H1 (cell line): ENCODE measurements at regions not wholly inside any gene's neighbourhood (a gene's known extent, or its start where the extent isn't known, plus 50 kb on each side); places are given as distances from the start of the nearest gene placed in this dataset.

Source experiments
- CHD2 ChIP-seq: IDR thresholded peaks from 2 replicates; pipeline ENCODE4 v1.6.1; 2012; ENCODE audit warnings: low read length, improper control_type of control experiment
- CHD7 ChIP-seq: fragments of 300-600 bp; sonication (generic); IDR thresholded peaks from 2 replicates; pipeline ENCODE4 v1.7.1; 2012; ENCODE audit warnings: low read length, moderate library complexity, mild to moderate bottlenecking, inconsistent platforms; ENCODE audit not compliant: insufficient replicate concordance
- CTCF ChIP-seq, 3 experiments: IDR thresholded peaks; 1 replicate in 2 of 3; 2 replicates in 1 of 3; pipeline versions ENCODE4 v1.5.1 to v1.6.1; 2011; ENCODE audit warnings: low read length in 3 of 3, mild to moderate bottlenecking in 3 of 3, inconsistent platforms in 2 of 3, low read depth in 1 of 3, moderate library complexity in 1 of 3; ENCODE audit not compliant: insufficient read depth in 1 of 3; ENCODE audit errors: control extremely low read depth in 1 of 3
- RAD21 ChIP-seq, 2 experiments: IDR thresholded peaks in 1 of 2; conservative IDR thresholded peaks in 1 of 2; 2 replicates each; pipeline ENCODE4 v1.6.1; 2011; ENCODE audit warnings: low read depth in 2 of 2, low read length in 2 of 2, improper control_type of control experiment in 1 of 2, inconsistent platforms in 1 of 2, mild to moderate bottlenecking in 1 of 2, moderate library complexity in 1 of 2
- SRF ChIP-seq: IDR thresholded peaks from 2 replicates; pipeline ENCODE4 v1.6.1; 2011; ENCODE audit warnings: mild to moderate bottlenecking, low read depth, low read length, moderate library complexity
- TF ChIP-seq, protein P1 (sequence below): IDR thresholded peaks from 2 replicates; pipeline ENCODE4 v1.6.1; 2011; ENCODE audit warnings: low read depth, mild to moderate bottlenecking, low read length; ENCODE audit not compliant: insufficient read depth

DNA sequence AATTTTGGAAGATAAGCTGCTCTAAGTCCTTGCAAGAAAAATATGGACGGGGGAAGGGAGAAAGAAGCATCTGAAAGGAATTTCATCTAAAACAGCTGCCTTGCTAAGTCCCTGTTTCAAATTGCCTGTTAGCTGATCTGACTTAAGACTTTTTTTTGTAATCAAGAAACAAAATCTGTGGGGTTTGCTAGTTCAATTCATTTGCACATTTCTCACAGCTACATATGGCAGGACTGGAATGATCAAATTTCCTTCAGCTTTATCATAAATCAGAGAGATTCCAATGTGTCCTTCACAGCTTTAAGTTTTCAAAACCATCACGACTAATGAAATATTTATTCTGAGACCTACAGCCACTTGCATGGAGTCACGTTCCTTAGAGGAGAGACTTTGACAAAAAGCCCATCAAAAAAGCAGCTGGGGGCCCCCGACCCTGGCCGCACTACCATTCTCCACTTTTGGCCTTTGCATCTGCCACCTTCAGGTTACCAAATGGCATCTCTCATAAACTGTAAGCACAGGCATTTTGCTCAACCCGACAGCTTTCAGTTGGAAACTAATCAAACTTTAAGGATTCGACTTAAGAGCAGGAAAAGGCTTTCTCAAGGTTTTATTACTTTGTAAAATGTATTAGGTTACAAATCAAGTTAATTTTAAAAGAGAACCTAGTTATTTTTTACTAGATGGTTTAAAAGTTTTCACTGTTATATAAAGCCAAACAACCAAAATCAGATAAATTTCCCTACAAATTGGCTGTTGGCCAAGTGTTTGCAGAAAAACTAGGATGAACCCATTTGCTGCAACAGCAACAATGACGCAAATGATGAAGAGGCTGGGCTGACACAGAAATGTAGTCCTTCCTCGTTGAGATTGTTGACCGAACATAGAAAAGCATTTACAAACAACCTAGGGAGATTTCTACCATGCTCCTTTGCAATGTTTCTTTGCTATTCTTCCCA is 100.4 kb upstream of the RND3 start (continued):
- TF ChIP-seq CHD7 (no peak), RAD21 (IDR thresholded peaks at IDR 0.05 in 1 of 2, conservative IDR thresholded peaks at IDR 0.05 in 1 of 2; ENCODE audit: low read depth in 2 of 2, low read length in 2 of 2) (no peak), CHD2 (no peak), CTCF (IDR thresholded peaks at IDR 0.05; ENCODE audit: control extremely low read depth in 1 of 3, insufficient read depth in 1 of 3, low read depth in 1 of 3, low read length in 3 of 3) (no peak), SRF (no peak)
- TF ChIP-seq, protein P1, sequence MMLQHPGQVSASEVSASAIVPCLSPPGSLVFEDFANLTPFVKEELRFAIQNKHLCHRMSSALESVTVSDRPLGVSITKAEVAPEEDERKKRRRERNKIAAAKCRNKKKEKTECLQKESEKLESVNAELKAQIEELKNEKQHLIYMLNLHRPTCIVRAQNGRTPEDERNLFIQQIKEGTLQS, result no peak
